ENCODE measurements at regions not wholly inside any gene's neighbourhood (a gene's known extent, or its start where the extent isn't known, plus 50 kb on each side); places are given as distances from the start of the nearest gene placed in this dataset.
"Not testable (repeated sequence)": the region's sequence is repeated elsewhere in the genome, so short reads cannot be mapped to it uniquely, and the experiment has no call there.

- no peak for DNase-seq (ENCODE audit: extremely low spot score, insufficient read length, low read depth)
These were observed 837.4 kb downstream of the TRIML1 start for GRCh38 chr4:188976644-188977115.

DNA sequence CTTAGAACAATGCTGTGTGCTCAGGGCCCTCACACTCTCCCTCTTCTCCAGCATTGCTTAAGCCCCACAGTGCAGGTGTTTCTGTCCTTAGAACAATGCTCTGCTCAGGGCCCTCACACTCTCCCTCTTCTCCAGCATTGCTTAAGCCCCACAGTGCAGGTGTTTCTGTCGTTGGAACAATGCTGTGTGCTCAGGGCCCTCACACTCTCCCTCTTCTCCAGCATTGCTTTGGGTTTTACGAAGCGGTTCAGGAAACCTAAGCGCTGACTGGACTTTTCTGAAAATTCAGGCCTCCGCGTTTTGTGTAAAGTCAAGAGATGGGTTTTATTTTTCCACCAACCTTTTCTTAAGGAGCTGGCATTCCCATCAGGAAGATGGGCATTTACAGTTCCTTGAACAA lies 838.0 kb downstream of the TRIML1 start:
- not testable (repeated sequence) for DNase-seq (ENCODE audit: extremely low spot score, insufficient read length, low read depth); FAIRE-seq

More at GRCh38 chr4:188976644-188977115, 837.4 kb downstream of the TRIML1 start:
- no peak for FAIRE-seq

DNA sequence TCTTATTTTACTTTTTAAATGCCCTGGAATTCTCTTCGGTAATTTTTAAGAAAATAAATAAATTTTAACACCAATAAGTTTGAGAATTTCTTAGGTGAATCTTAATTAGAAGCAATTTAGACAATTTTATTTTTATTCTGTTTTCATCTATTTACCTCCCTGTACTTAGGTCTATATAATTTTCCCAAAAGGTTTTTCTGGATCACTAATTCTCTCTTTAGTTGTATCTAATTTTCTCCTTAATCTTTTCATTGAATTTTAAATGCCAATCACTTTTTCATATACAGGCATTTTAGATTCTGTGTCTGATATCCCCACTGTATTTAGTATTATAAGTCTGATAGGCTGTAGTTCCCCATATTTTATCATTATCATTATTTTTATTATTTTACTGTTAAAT lies 845.3 kb downstream of the TRIML1 start:
- FAIRE-seq: no peak

GRCh38 chr4:188986271-188986689 lies 847.0 kb downstream of the TRIML1 start:
- DNase-seq (ENCODE audit: extremely low spot score, insufficient read length, low read depth): no peak
- no peak for FAIRE-seq

More for the DNA sequence above, 845.3 kb downstream of the TRIML1 start:
- no peak for DNase-seq (ENCODE audit: extremely low spot score, insufficient read length, low read depth)

DNA sequence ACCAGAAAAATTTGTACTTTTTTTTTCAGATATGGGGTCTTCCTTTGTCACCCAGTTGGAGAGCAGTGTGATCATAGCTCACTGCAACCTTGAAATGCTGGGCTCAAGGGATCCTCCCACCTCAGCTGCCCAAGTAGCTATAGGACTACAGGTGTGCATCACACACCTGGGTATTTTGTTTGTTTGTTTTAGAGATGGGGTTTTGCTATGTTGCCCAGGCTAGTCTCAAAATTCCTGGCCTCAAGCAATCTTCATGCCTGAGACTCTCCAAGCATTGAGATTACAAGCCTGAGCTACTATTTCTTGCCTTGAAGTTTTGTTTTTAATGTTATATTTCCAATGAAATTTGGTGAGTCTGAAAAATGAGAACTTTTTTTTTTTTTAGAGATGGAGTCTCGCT lies 847.8 kb downstream of the TRIML1 start:
- DNase-seq (ENCODE audit: extremely low spot score, insufficient read length, low read depth): no peak
- FAIRE-seq: no peak

- FAIRE-seq: no peak
- no peak for DNase-seq (ENCODE audit: extremely low spot score, insufficient read length, low read depth)
These were observed 848.9 kb downstream of the TRIML1 start for GRCh38 chr4:188988131-188988530.

DNA sequence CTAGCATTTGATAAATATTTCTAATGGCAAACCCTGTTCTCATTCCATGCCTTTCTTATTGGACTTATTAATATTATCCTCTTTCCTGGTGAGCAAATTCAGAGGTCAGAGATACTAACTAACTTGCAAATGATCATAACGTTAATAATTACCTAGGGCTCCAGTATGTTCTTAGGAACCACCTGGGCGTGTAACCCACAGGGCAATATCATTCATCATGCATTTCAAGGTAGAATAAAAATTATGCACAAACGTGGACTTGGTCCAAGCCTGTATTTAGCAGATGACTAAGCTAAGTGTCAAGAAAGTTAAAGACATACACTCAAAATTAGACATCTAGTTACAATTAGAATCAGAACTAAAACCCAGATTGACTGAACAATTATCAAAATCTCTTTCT lies 850.1 kb downstream of the TRIML1 start:
- no peak for FAIRE-seq
- no peak for DNase-seq (ENCODE audit: extremely low spot score, insufficient read length, low read depth)

DNA sequence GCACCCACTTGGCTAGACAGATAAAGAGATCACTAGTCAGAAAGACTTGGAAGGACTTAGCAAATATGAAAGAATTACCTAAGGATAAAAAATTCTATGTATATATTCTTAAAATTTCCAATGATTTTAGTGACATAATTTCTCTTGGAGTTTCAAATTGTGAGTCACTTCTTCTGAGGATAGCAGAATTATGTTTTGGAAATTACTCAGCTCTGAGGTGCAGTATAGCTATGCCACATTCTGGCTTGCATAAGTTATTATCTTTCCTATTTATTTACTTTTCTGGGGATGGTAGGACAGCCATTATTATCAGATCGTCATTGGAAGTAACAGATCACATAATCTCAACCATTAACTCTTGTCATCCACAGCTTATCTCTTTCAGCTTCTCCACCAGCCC lies 853.5 kb downstream of the TRIML1 start:
- DNase-seq (ENCODE audit: extremely low spot score, insufficient read length, low read depth) (no peak), FAIRE-seq (no peak)

DNA sequence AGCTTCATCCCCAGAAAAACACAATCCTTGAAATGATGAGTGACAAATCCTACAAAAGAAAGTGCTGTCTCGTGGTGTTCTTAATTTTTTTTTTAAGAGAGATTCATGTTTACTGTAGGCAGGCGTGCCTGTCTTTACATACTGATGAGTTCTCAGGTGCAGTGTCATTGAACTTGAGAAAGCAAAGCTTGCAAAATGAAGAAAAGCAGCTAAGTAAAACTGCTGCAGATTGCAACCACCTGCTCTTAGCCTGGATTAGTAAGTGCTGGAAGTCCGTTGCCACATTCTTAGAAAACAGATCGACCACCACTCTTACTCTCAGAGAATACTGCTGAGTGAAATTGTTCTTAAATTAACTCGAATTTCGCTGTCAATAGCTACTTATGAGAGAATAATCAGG lies 854.6 kb downstream of the TRIML1 start:
- FAIRE-seq (no peak), DNase-seq (ENCODE audit: extremely low spot score, insufficient read length, low read depth) (no peak)

DNA sequence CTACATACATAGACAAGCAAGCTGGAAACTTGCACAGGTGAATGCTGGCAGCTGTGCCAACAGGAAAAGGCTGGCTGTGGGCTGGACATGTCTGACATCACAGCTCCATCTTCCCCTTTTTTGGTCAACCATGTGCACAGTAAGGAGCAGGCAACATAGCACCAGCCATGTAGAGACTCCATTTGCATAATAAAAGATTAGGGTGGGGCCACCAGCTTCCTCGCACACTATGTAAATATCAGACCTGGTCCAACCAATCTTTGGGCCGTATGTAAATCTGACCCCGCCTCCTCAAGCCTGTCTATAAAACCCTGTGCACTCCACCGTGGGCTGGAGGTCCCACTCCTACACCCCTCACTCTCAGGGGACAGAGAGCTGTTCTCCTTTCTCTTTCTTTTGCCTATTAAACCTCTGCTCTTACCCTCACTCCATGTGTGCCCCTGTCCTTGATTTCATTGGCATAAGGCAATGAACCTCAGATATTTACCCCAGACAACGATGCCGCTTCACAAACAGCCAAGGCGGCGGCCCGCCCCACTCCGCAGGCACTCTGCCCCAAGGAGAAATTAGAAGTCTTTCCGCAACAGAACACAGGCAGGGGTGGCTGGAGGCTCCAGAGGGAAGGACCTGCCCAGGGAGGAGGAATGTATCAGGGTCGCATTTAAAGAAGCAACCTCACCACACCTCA lies 862.2 kb downstream of the TRIML1 start:
- DNase-seq (ENCODE audit: extremely low spot score, insufficient read length, low read depth) (no peak), FAIRE-seq (no peak)

GRCh38 chr4:189001971-189002450 lies 862.8 kb downstream of the TRIML1 start:
- DNase-seq (ENCODE audit: extremely low spot score, insufficient read length, low read depth): no peak
- no peak for FAIRE-seq

GRCh38 chr4:189002475-189002874 lies 863.2 kb downstream of the TRIML1 start:
- DNase-seq (ENCODE audit: extremely low spot score, insufficient read length, low read depth) (no peak), FAIRE-seq (no peak)

GRCh38 chr4:189010452-189011217 lies 871.4 kb downstream of the TRIML1 start:
- not testable (repeated sequence) for FAIRE-seq; DNase-seq (ENCODE audit: extremely low spot score, insufficient read length, low read depth)

- DNase-seq (ENCODE audit: extremely low spot score, insufficient read length, low read depth) (no peak), FAIRE-seq (no peak)
These were observed 882.6 kb downstream of the TRIML1 start for GRCh38 chr4:189021831-189022230.

DNA sequence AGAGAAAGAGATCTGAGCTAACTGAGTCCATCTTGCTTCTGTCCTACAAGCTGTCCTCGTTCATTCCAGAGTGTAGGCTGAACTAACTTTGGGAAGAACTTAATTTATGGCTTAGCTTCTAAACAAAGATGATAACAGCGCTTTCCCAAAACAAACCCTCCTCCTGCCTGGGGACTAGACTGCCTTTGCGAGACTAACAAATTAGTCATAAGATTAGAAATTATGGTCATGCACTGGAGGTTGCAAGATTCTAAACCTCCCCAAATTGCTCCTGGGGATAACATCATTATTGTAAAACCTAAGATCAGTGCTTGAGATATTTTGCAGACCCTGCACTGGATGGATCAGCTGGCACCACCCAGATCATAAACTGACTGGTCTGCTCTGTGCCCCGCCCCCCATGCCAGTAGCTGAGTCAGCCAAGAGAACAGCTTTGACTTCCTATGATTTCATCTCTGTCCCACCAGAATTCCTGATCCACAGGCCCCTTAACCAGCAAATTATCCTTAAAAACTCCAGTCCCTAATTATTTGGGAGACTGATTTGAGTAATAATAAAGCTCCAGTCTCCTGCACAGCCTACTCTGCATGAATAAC lies 883.3 kb downstream of the TRIML1 start:
- no peak for DNase-seq (ENCODE audit: extremely low spot score, insufficient read length, low read depth)

GRCh38 chr4:189029976-189030504 lies 890.8 kb downstream of the TRIML1 start:
- FAIRE-seq: no peak
- DNase-seq (ENCODE audit: extremely low spot score, insufficient read length, low read depth): no peak

More for the DNA sequence above, 883.3 kb downstream of the TRIML1 start:
- FAIRE-seq: no peak

DNA sequence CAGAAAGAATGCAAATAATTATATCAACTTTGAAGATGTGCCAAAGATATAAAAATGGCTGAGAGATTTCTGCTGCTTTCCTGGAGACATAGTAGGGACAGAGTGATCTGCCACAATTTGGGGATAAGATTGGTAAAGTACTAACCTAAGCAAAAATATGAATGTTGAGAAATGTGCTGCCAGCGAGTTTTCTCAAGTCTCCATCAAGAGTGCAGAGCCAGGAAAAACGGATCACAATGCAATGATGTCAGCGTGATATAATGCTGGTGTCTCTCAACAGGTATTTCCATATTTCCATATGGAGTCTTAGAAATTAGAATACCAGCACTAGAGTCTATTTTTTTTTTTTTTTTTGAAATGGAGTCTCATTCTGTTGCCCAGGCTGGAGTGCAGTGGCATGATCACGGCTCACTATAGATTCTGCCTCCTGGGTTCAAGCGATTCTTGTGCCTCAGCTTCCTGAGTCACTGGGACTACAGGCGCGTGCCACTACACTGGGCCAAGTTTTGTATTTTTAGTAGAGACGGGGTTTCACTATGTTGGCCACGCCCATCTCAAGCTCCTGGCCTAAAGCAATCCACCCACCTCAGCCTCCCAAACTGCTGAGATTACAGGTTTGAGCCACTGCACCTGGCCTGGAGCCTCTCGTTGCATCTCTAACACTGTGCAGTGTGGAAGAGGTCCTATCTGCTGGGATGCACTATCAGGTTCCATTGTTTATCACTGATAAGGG lies 893.5 kb downstream of the TRIML1 start:
- DNase-seq (ENCODE audit: extremely low spot score, insufficient read length, low read depth) (no peak), FAIRE-seq (no peak)

DNA sequence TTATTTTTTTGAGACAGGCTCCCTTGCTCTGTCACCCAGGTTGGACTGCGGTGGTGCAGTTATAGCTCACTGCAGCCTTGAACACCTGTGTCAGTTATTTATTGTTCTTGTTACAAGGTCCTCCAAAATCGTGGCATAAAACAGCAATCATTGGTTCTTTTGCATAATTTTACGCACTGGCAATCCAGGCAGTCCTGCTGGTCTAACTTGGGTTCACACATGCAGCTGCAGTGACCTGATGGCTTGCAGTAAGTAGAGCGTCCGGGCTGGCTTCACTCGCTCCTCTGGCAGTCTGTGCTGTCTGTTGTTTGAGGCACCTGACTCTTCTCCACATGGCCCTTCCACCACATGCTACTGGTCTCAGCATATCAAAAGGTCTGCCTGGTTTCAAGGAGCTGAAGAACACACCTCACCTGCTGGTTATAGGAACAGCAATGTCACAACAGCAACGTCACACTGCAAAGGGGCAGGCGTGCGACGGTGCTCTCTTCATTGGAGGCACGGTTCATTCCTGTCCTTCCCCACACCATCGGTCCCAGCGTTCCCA lies 894.6 kb downstream of the TRIML1 start:
- DNase-seq (ENCODE audit: extremely low spot score, insufficient read length, low read depth): no peak
- no peak for FAIRE-seq

DNA sequence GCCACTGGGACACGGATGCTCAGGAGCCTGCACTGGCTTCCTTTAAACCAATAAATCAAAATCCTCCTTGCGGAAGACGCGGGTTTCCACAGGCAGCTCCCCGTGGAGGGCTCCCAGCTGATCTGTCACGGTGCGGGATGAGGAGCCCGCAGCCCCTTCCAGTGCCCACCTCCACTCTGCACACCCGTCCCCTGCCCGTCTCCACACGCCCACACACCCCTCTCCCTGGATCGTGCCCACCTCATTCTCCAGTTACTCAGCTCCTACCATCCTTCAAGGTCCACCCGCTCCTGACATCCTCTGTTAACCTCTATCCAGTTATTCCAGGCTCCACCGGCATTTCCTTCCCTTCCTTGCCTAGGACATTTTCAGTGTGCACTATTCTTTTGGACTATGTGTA lies 895.9 kb downstream of the TRIML1 start:
- DNase-seq (ENCODE audit: extremely low spot score, insufficient read length, low read depth) (no peak), FAIRE-seq (no peak)

GRCh38 chr4:189035654-189036053 lies 896.4 kb downstream of the TRIML1 start:
- no peak for DNase-seq (ENCODE audit: extremely low spot score, insufficient read length, low read depth)
- FAIRE-seq: no peak
